GM12878 (cell line): ENCODE measurements at regions not wholly inside any gene's neighbourhood (a gene's known extent, or its start where the extent isn't known, plus 50 kb on each side); places are given as distances from the start of the nearest gene placed in this dataset.
A peak's percentile ranks its signal among the peaks of the same experiment; 100 is the strongest.

ENCODE experiments used
- BHLHE40 ChIP-seq, 2 experiments: fragments of 450-650 bp in 1 of 2; IDR thresholded peaks; 2 replicates each; pipeline ENCODE4 v1.6.1; 2011 to 2017; ENCODE audit warnings: low read depth in 2 of 2, borderline replicate concordance in 1 of 2, improper control_type of control experiment in 1 of 2, low read length in 1 of 2, mild to moderate bottlenecking in 1 of 2
- CREB1 ChIP-seq: IDR thresholded peaks from 2 replicates; pipeline ENCODE4 v1.6.1; 2012; ENCODE audit warnings: low read depth, mild to moderate bottlenecking, inconsistent platforms
- CREM ChIP-seq: IDR thresholded peaks from 2 replicates; pipeline ENCODE4 v1.6.1; 2014; ENCODE audit warnings: antibody characterized with exemption, low read depth
- EED ChIP-seq: sonication (generic); IDR thresholded peaks from 2 replicates; pipeline ENCODE4 v1.6.1; 2016; ENCODE audit warnings: antibody characterized with exemption, low read depth
- EP300 ChIP-seq, 2 experiments: fragments of 150-350 bp in 1 of 2; IDR thresholded peaks; 2 replicates each; pipeline ENCODE4 v1.6.1; 2011 to 2012; ENCODE audit warnings: low read depth in 2 of 2, low read length in 2 of 2, borderline replicate concordance in 1 of 2, improper control_type of control experiment in 1 of 2, inconsistent platforms in 1 of 2; ENCODE audit not compliant: control insufficient read depth in 1 of 2
- ETV6 ChIP-seq, 2 experiments: fragments of 450-650 bp in 1 of 2; IDR thresholded peaks in 1 of 2; conservative IDR thresholded peaks in 1 of 2; 2 replicates each; pipeline ENCODE4 v1.6.1; 2014; ENCODE audit warnings: antibody characterized with exemption in 1 of 2, borderline replicate concordance in 1 of 2, low read depth in 1 of 2, mild to moderate bottlenecking in 1 of 2, moderate library complexity in 1 of 2
- FOXK2 ChIP-seq: fragments of 450-650 bp; IDR thresholded peaks from 2 replicates; pipeline ENCODE4 v1.6.1; 2017; ENCODE audit warnings: mild to moderate bottlenecking, moderate library complexity
- GATAD2B ChIP-seq: fragments of 450-650 bp; conservative IDR thresholded peaks from 2 replicates; pipeline ENCODE4 v1.6.1; 2017; ENCODE audit warnings: low read depth, mild to moderate bottlenecking, moderate library complexity
- HDGF ChIP-seq: fragments of 450-650 bp; IDR thresholded peaks from 2 replicates; pipeline ENCODE4 v1.6.1; 2016; ENCODE audit warnings: antibody characterized with exemption
- IKZF2 ChIP-seq, 2 experiments: fragments of 450-650 bp; IDR thresholded peaks; 2 replicates each; pipeline ENCODE4 v1.6.1; 2017; ENCODE audit warnings: mild to moderate bottlenecking in 2 of 2, moderate library complexity in 2 of 2
- MAX ChIP-seq: IDR thresholded peaks from 2 replicates; pipeline ENCODE4 v1.6.1; 2012; ENCODE audit warnings: low read depth, low read length, improper control_type of control experiment
- MEF2B ChIP-seq: fragments of 450-650 bp; IDR thresholded peaks from 2 replicates; pipeline ENCODE4 v1.6.1; 2018; ENCODE audit warnings: mild to moderate bottlenecking, moderate library complexity; ENCODE audit not compliant: partially characterized antibody, poor library complexity, severe bottlenecking
- PKNOX1 ChIP-seq: fragments of 450-650 bp; IDR thresholded peaks from 2 replicates; pipeline ENCODE4 v1.6.1; 2016; ENCODE audit warnings: mild to moderate bottlenecking
- POLR2AphosphoS5 ChIP-seq: IDR thresholded peaks from 2 replicates; pipeline ENCODE4 v1.6.1; 2011; ENCODE audit warnings: mild to moderate bottlenecking, low read length, inconsistent platforms
- POU2F2 ChIP-seq: IDR thresholded peaks from 3 replicates; pipeline ENCODE4 v1.6.1; 2011; ENCODE audit warnings: low read depth, mild to moderate bottlenecking, low read length, borderline replicate concordance
- PRDM15 ChIP-seq: fragments of 450-650 bp; formaldehyde crosslinking; IDR thresholded peaks from 2 replicates; pipeline ENCODE4 v1.4.0; 2020; ENCODE audit warnings: mild to moderate bottlenecking, moderate library complexity
- RUNX3 ChIP-seq: IDR thresholded peaks from 2 replicates; pipeline ENCODE4 v1.6.1; 2012; ENCODE audit warnings: low read length, inconsistent platforms
- SMAD1 ChIP-seq: fragments of 450-650 bp; IDR thresholded peaks from 2 replicates; pipeline ENCODE4 v1.6.1; 2018; ENCODE audit warnings: mild to moderate bottlenecking, low read depth; ENCODE audit not compliant: partially characterized antibody
- ZNF687 ChIP-seq: fragments of 450-650 bp; IDR thresholded peaks from 2 replicates; pipeline ENCODE4 v1.6.1; 2017; ENCODE audit warnings: mild to moderate bottlenecking, moderate library complexity

- TF ChIP-seq EP300 (IDR thresholded peaks at IDR 0.05; ENCODE audit: borderline replicate concordance in 1 of 2, control insufficient read depth in 1 of 2, low read depth in 2 of 2, low read length in 2 of 2) (peak; percentile 34 to 37; a peak in 1 of 4 replicates), ETV6 (conservative IDR thresholded peaks at IDR 0.05 in 1 of 2, IDR thresholded peaks at IDR 0.05 in 1 of 2; ENCODE audit: borderline replicate concordance in 1 of 2, low read depth in 1 of 2) (peak in 1 of 2 experiments; percentile 55; a peak in 2 of 4 replicates), PRDM15 (no peak), EED (peak; percentile 91), FOXK2 (peak; percentile 10; the same call in 1 of the 2 replicates), CREM (peak; percentile 36; the same call in 1 of the 2 replicates), MAX (peak; percentile 44; the same call in 1 of the 2 replicates), GATAD2B (peak; percentile 52; the same call in 1 of the 2 replicates), HDGF (peak; percentile 68; the same call in 1 of the 2 replicates), POLR2AphosphoS5 (0 out of 2 replicates have a peak, but pooled peaks have one; percentile 22), SMAD1 (no peak), MEF2B (peak; percentile 17), ZNF687 (peak; percentile 96), BHLHE40 (IDR thresholded peaks at IDR 0.05; ENCODE audit: borderline replicate concordance in 1 of 2, low read depth in 2 of 2, low read length in 1 of 2) (peak; percentile 35 to 69; a peak in 2 of 4 replicates), IKZF2 (IDR thresholded peaks at IDR 0.05) (peak; percentile 90 to 92), PKNOX1 (peak; percentile 36), RUNX3 (peak; percentile 54), POU2F2 (no peak; the same call in 2 of the 3 replicates), CREB1 (0 out of 2 replicates have a peak, but pooled peaks have one; percentile 39)
Measured at GRCh38 chr14:24695265-24696241, 61.6 kb upstream of the GZMB start (continued).
